HS-27A (cell line): ENCODE measurements at regions not wholly inside any gene's neighbourhood (a gene's known extent, or its start where the extent isn't known, plus 50 kb on each side); places are given as distances from the start of the nearest gene placed in this dataset.

Source experiments
- DNase-seq: peaks from one replicate; pipeline ENCODE4 v3.0.0-alpha.2; 2012; ENCODE audit warnings: low read depth, missing footprints

DNA sequence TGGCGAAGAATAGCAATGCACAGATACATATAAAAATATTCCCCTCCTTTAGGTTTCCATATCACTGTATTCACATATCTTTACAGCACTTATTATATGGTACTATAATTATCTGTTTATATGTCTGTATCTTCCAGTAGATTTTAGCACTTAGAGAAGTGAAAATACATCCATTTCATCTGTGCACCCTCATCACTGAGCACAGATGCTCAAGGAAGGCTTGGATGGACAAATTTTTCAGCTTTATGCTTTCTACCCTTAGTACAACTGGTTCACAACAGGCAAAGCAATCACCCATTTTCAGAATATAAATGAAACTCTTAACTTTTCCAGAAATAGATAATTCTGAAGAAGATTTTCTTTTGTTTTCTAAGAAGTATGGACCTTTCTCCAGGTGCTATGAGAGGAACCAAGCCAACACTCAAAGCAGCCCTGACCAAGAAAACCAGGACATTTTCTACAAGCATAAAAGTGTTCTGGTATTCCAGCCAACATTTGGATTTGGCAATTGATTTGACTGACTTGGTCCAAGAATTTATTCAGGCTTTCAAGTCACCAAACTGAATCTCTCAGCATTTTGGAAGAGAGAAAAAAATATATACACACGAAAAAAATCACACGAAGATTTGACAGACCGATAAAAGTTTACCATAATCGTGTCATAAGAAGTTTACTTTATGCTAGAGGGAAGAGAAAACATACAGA is 170.2 kb upstream of the CD180 start:
- no peak for DNase-seq

DNA sequence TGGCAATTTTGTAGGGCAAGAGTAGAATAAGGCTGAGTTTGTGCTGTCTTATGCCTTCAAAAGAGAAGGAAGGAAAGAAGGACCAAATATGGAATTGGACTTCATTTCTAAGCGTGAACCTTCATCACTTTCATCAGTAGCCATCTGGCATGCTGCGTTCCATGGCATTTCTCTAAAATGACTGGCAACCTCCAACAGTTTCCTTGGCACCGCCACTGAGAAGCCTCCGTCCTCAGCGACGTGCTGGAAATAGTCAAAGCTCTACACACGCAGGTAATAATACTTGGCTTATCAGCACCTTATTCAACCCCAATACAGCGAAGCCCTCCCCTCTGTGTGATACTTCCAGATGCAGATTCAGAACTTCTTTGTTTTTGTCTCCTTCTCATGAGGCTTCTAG is 169.7 kb upstream of the CD180 start:
- no peak for DNase-seq

DNA sequence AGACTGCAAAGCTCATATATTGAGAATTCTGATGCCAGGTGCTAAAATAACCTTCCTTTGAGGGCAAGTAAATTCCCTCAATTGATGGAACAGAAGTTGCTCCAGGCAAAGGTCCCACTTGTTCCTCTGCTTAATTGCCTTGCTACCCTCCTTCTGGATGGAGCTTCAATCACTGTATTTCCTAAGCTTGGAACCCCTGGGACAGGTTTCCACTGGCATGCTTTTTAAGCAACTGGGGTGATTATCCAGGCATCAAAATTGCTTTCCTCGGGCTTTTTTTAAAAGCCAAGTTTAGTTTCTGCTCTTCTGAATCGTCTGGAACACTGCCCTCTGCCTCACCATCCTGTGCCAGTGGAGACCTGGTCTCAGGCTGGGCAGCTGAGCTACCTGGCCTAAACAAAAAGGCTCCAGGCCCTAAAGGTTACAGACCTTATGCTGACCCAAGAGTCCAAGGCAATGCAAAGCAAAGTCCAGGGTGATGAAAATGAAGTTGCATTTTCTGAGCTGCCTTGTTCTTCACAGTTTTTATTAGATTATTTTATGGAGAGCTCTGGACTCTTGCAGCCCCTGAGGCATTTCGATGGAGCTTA is 167.9 kb upstream of the CD180 start:
- no peak for DNase-seq

DNA sequence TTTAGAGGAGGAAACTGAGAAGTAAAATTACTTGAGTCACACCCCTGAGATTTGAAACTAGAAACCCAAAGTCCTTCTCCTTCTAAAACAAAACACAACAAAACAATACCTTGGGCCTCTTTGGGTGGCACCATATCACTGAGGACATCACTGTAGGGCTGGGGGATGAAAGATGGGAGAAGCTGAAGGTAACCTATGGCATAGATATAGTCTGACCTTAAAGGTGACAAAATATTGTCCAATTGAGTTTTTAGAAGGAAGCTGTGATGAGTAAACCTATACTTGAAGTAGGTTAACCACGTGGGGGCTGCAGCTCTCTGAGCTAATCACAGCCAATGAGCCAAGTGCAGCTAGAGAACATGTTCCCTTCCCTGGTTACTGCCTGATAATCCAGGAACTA is 167.4 kb upstream of the CD180 start:
- DNase-seq = no peak

DNA sequence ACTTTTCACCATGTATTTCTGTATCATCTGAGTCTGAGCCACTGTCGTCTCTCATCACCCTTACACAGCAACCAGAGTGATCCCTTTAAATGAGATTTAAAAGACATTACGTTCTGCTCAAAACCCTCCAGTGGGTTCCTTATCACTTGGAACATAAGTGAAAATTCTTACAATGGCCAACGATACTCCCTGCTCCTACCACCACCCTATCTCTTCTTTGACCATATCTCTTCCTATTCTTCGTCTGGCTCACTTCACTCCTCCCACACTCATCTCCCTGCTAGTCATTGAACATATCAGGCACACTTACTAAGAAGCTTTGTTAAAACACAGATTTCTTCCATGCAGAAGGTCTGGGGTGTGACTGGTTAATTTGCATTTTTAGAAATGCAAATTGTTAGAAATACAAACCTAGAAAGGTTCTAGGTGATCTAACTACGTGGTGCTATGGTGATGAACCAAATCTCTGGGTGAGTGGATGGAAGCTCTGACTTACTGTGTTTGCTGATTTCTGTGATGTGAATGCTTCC is 166.6 kb upstream of the CD180 start:
- no peak for DNase-seq

DNA sequence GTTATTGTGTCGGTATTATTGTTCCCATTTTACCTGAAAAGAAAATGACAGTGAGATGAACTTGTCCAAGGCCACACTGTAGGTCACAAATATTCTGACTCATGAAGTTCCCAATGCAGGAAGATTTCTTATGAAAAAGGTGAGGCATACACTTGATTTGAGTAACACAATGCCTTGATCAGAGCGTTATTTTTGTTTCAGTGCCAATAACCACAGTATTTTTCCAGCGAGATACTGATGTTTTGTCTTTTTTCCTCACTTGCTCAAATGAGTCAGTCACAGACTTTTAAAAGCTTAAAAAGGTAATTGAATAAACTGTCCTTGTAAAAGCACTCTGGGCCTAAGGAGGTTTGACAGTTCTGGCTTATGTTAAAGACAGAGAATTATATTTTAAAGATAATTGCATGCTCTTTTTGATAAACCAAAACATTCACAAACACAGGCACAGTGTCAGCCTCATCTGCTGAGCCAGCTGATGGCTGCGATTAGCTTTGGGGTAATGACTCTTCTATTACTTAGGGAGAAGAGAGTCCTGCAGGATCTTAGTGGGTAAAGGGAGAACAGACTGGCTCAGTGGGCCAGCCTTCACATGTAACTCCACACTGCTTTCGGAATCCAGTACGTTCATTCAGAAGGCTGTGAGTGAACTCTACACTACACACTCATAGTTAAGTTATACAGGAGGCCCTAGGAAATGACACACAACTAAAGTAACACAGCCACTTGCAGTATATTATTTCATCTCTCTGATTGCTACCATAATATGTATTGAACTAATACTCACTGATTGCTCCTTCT is 165.5 kb upstream of the CD180 start:
- DNase-seq = no peak

DNA sequence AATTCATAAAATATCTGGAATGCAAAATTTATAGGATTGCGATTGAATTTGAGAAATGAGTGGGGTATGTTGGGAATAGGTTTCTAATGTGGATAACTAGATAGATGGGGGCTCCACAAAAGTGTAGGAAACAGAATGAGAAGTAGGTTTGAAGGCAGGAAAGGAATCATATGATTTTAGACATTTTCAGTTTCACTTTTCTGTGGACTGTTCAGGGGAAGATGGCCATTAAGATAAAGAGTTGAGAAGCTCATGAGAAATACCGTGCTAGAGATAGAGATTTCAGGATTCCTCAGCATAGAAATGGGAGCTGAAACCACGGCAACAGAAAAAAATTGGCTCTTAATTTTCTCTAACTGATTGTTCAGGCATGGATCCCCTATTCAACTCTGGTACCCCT is 163.4 kb upstream of the CD180 start:
- no peak for DNase-seq

DNA sequence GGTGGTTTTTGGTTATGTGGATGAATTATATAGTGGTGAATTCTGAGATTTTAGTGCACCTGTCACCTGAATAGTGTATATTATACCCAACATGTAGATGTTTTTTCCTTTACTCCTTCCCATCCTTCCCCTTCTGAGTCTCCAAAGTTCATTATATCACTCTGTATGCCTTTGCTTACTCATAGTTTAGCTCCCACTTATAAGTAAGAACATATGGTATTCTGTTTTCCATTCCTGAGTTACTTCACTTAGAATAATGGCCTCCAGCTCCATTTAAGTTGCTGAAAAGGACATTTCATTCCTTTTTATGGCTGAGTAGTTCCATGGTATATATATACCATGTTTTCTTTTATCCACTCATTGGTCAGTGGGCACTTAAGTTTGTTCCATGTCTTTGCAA is 161.6 kb upstream of the CD180 start:
- no peak for DNase-seq

DNA sequence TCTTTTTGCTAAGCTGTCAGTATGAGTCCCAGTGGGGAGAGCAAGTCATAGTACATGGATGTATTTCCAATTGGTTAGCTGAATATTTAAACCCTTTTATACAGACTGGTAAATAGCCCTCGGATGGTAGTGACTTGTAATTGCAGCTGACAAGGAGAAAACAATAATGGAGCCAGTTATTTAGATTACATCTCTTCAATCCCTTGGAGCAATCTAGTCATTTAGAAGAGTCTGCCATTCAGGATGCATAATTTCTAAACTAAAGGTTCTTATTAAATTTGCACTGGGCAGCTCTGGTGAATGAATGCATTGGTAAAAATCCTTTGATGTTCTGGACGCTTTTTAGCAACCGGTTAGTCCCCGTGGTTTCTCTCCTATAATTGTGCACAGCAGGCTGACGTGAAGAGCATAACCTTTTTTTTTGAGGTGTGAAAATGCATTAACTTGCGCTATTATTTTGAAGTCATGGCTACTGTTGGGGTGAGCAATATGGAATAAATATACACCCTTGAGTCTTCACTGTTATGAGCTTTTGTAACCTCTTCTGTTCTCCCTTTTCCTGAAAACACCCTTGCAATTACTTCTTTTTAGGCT is 158.6 kb upstream of the CD180 start:
- DNase-seq = no peak

DNA sequence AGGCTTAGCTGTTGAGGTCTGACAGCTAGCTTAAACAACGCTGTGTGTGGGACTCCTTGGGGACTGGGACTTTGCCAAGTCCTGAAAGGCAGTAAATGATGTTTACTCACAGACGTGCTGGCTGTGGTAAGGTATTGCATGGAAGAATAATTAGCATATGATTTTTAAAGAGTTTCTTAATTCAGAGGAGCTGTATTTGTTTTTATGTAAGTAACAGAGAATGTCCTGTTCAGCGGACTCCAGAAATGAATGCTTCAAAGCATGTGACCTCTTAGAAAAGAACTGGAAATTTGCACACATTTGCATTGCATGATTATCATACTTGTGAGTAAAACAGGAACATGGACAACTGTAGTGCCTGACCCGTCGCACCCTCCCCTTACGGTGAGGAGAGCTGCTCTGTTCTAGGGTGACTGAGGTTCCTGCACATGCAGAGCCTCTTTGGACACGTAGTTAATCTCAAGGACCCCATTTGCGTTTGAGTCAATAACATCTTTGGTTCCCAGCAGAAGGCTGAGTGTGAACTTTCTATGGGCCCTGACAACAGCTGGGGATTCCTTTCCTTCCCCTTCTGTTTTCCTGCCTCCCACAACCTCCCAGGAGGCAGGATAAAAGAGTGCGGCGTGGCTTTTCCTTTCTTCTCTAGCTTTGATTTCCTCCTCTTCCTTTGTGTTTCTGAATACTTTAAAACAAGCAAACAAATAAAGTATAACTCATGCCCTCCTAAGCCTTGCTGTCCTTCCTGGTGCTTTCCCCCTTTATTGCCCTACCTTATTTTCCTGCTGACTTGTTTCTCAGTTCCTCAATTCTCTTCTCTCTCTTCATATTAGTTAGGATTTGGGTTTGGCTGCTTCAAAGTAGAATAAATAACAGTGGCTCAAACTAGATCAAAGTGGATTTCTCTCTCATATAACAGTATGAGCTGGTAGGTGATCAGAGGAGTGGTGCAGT is 157.2 kb upstream of the CD180 start:
- no peak for DNase-seq

DNA sequence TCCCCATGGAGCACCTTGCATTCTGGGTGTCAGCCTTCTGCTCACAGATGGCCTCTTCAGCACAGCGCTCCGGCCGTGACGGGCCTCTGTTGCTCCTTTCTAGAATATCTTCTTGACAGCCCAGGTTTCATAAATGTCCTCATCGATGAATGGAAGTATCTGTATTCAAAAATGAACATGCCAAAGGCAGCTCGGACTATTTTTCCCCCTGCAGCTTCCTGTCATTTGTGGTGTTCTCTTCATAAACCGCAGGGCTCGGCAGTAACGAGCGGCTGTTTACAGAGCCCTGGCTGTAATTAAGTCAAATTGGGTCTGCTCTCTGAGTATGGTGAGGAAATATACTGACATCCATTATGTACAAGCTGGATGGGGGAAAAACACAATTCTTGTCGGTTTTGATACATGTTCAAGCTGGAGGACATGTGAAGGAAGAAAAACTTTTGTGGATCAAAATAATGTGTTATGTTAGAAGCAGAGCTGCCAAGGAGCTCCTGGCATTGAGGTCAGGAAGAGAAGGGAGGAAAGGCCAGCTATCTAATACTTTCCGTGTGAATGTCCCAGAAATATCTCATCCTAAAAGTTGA is 154.1 kb upstream of the CD180 start:
- no peak for DNase-seq

DNA sequence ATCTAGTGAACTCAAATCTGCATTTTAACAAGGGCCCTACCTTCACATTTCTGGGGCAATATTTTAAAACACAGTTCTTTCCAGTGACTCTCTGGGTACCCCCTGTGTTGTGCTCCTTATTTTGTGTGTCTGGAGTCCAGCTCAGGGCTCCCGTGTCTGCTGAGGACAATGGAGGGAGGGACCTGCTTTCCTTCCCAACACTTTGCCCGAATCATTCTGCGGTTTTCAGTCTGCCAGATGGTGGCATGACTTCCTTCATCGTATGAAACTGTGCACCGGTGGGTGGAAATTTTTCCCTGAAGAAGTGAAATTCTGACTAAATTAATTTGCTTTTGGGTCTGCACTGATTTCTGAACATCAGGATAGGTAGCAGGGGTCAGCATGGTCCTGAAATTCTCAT is 153.6 kb upstream of the CD180 start:
- no peak for DNase-seq

DNA sequence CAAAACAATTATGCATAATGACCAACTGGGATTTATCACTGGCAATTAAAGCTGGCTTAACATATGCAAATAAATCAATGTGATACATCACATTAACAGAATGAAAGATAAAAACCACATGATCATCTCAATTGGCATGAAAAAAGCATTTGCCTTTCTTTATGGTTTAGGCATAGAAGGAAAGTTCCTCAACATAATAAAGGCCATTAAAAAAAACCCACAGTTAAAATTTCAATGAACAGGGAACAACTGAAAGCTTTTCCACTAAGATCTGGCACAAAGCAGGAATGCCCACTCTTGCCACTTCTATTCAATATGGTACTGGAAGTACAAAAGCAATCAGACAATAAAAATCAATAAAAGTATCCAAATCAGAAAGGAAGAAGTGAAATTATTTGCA is 151.2 kb upstream of the CD180 start:
- no peak for DNase-seq

DNA sequence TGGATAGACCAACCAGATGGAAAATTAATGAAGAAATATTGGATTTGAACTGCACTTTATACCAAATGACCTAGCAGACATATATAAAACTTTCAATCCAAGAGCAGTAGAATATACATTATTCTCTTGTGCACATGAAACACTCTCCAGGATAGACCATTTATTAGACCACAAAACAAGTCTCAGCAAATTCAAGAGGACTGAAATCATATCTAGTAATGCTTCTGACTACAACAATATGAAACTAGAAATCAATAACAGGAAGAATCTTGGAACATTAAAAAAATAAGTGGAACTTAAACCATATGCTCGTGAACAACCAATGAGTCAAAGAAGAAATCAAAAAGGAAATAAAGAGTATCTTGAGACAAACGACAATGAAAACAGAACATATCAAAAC is 150.0 kb upstream of the CD180 start:
- DNase-seq = no peak

DNA sequence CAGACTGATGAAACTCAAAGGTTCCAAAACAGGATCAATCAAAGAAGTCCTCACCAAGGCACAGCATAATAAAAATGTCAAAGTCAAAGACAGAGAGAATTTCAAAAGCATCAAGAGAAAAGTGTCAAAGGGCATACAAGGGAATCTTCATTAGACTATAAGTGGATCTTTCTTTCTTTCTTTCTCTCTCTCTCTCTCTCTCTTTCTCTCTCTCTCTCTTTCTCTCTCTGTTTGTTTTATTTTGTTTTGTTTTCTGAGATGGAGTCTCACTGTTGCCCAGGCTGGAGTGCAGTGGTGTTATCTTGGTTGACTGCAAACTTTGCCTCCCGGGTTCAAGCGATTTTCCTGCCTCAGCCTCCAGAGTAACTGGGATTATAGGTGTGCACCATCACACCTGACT is 148.3 kb upstream of the CD180 start:
- DNase-seq = no peak

DNA sequence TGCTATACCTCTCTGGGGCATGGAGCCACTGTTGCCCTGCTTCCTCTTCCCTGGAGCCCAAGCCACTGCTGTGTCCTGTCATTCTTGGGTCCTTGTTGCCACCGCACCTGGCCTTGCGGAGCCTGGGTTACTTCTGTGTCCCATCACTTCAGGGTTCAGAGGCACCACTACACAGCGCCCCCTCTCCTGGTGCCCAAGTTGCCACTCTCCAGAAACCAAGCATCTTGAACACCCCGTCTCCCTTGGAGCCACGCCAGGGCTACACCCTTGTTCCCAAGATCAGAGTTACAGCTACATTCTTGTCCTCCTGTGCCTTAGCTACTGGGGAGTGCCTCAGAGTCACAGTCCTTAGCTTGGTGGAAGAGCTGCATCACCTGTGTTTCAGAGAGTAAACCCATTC is 147.2 kb upstream of the CD180 start:
- no peak for DNase-seq

DNA sequence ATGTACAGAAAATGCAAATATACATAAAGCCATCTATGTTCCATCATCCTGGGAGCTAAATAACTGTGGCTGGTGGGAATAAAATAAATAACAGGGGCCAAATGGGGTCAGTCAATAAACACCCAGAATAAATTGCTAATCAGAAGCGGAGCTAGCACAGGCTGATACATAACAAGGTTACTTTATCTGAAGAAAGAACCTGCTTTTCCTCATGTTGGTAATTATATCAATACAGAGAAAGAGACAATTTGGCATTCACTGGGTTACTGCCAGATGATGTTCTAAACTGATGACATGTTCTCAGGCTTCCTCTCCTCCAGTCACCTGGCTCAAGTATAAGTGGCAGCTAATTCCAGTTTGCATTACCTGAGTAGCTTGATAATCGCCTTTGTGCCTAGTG is 144.9 kb upstream of the CD180 start:
- DNase-seq = no peak

DNA sequence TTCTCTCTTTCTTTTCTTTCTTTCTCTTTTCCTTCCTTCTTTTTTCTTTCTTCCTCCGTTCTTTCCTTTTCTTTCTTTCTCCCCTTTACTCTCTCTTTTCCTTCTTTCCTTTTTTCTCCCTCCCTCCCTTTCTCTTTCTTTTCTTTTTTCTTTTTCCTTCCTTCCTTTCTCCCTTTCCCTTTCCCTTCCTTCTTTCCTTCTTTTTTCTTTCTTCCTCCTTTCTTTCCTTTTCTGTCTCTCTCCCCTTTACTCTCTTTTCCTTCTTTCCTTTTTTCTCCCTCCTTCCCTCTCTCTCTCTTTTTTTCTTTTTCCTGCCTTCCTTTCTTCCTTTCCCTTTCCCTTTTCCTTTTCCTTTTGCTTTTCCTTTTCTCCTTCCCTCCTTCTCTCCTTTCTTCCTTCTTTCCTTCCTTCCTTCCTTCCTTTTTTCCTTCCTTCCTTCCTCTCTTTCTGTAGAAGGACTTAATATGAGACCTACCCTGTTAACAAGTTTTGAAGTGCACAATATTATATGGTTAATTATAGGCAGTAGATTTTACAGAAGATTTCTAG is 142.7 kb upstream of the CD180 start:
- DNase-seq = no peak

DNA sequence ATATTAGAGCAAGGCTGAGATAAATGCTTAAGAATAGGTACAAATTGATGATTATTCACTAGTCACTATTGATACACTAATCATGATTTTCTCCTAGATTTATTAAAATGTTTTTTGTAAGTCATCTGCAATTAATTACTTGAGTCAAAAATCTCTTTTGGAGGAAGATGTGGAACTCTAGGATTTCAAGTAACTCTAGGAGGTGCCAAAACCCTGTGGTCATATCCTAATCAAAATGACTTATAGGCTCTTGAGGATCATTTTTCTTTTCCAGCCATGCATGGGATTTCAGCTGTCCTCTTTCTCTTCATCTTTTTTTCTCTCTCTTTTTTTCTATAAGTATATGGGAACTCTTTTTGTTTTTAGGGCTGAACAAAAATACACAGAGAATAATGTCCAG is 141.8 kb upstream of the CD180 start:
- DNase-seq = no peak

DNA sequence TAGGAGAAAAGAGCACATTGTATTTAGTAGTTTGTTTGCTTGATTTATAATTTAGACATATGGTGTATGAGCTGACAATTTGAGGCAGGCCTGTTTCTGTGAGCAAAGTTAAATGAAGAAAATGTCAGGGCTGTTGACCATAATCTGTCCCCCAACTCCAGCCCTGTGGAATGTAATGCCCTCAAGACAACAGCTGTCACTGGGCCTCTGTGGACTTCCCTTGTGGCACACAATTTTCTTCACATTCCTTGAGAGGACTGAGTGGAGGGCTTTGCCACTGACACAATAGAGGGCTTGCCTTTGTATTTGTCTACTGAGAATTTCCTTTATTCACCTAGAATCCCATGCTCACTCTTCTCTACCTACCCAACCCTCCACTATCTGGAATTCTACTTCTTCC is 141.2 kb upstream of the CD180 start:
- DNase-seq = no peak

DNA sequence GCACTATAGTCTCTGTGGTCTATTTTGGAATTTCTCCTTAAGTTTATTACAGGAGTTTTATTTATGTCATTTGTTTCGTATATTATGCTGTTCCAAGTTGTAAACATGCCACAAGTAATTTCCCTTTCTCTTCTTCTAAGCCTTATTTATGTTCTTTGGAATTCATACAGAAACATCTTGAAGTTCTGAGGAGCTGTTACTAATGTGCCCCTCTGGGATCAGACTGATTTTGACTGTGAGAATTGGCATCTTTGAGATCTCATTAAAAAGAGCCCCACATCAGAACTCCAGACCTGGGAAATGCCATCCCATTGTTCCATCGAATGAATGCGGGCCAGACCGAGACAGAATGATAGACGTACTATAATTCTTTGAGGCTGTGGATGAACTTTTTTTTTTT is 138.8 kb upstream of the CD180 start:
- DNase-seq = no peak
